Breast epithelium (tissue), 3 donors: ENCODE measurements at regions not wholly inside any gene's neighbourhood (a gene's known extent, or its start where the extent isn't known, plus 50 kb on each side); places are given as distances from the start of the nearest gene placed in this dataset.

Source experiments
- CTCF ChIP-seq, 3 donors: fragments of 450-650 bp; IDR thresholded peaks; one replicate each; pipeline ENCODE4 v1.5.1; 2016 to 2017; ENCODE audit warnings: antibody characterized with exemption in 3 of 3, mild to moderate bottlenecking in 3 of 3, moderate library complexity in 3 of 3
- POLR2A ChIP-seq: fragments of 450-650 bp; IDR thresholded peaks from one replicate; pipeline ENCODE4 v1.6.1; 2016; ENCODE audit warnings: antibody characterized with exemption, mild to moderate bottlenecking, moderate library complexity
- POLR2AphosphoS5 ChIP-seq, 3 donors: sonication (generic); formaldehyde crosslinking; IDR thresholded peaks; one replicate each; pipeline ENCODE4 v1.6.1; 2017; ENCODE audit warnings: antibody characterized with exemption in 3 of 3

GRCh38 chr1:106780066-106780465, 276.4 kb upstream of the PRMT6 start:
- TF ChIP-seq CTCF (IDR thresholded peaks at IDR 0.05) (no peak), POLR2A (no peak), POLR2AphosphoS5 (IDR thresholded peaks at IDR 0.05) (no peak)
